WTC11 (cell line): ENCODE measurements at regions not wholly inside any gene's neighbourhood (a gene's known extent, or its start where the extent isn't known, plus 50 kb on each side); places are given as distances from the start of the nearest gene placed in this dataset.

Experiments
- ATAC-seq: fragments of 200-7000 bp; cut with Tn5 transposase; 2 replicates; pipeline ENCODE4 v1.10.0; 2021; ENCODE audit warnings: mild to moderate bottlenecking, moderate library complexity
- CTCF ChIA-PET: fragments of 300-600 bp; sonication (Branson Sonifier 250); formaldehyde crosslinking; loops from one replicate; lab custom pipeline; 2021; ENCODE audit warnings: antibody characterized with exemption; lab: Charles Lee
- POLR2A ChIA-PET: fragments of 350-600 bp; sonication (Branson Sonifier 250); formaldehyde crosslinking; loops from one replicate; lab custom pipeline; 2021; ENCODE audit warnings: antibody characterized with exemption; lab: Charles Lee
- DNase-seq: peaks from one replicate; pipeline ENCODE4 v3.0.0; 2021; ENCODE audit warnings: low spot score
- H3K27ac Mint-ChIP-seq: 2 replicates; pipeline ENCODE4 v1.8.0; 2021; ENCODE audit warnings: mixed read lengths
- H3K27me3 Mint-ChIP-seq: 2 replicates; pipeline ENCODE4 v1.8.0; 2021; ENCODE audit warnings: low read depth, mild to moderate bottlenecking, moderate library complexity, mixed read lengths
- H3K36me3 Mint-ChIP-seq: 2 replicates; pipeline ENCODE4 v1.8.0; 2021; ENCODE audit warnings: mixed read lengths
- H3K4me1 Mint-ChIP-seq: 2 replicates; pipeline ENCODE4 v1.8.0; 2022; ENCODE audit warnings: mixed read lengths
- H3K4me3 Mint-ChIP-seq: 2 replicates; pipeline ENCODE4 v1.8.0; 2021; ENCODE audit warnings: mild to moderate bottlenecking, moderate library complexity, mixed read lengths
- H3K9me3 Mint-ChIP-seq: 2 replicates; pipeline ENCODE4 v1.8.0; 2021; ENCODE audit warnings: mixed read lengths
- CREM ChIP-seq: sonication (generic); formaldehyde crosslinking; IDR thresholded peaks from 2 replicates; pipeline ENCODE4 v1.8.1; 2022; ENCODE audit warnings: mild to moderate bottlenecking, missing genetic modification reagents, moderate library complexity
- ELF4 ChIP-seq: sonication (generic); formaldehyde crosslinking; IDR thresholded peaks from 2 replicates; pipeline ENCODE4 v1.8.1; 2022; ENCODE audit warnings: low read depth, mild to moderate bottlenecking, moderate library complexity, missing genetic modification reagents
- EMX1 ChIP-seq: fragments of 250-450 bp; sonication (Bioruptor Pico); IDR thresholded peaks from 2 replicates; pipeline ENCODE4 v1.8.0; 2021; ENCODE audit warnings: mild to moderate bottlenecking
- IRF2 ChIP-seq: sonication (generic); formaldehyde crosslinking; IDR thresholded peaks from 2 replicates; pipeline ENCODE4 v1.8.0; 2022; ENCODE audit warnings: low read depth, missing genetic modification reagents, borderline replicate concordance
- NR1H2 ChIP-seq: sonication (generic); formaldehyde crosslinking; IDR thresholded peaks from 2 replicates; pipeline ENCODE4 v1.9.0; 2021; ENCODE audit warnings: mild to moderate bottlenecking, moderate library complexity, missing genetic modification reagents
- PRRX2 ChIP-seq: fragments of 250-450 bp; sonication (Bioruptor Pico); IDR thresholded peaks from 2 replicates; pipeline ENCODE4 v1.8.0; 2021; ENCODE audit warnings: mild to moderate bottlenecking
- TCF7 ChIP-seq: sonication (generic); formaldehyde crosslinking; IDR thresholded peaks from 2 replicates; pipeline ENCODE4 v1.8.0; 2022; ENCODE audit warnings: mild to moderate bottlenecking, low read depth, missing genetic modification reagents, moderate library complexity
- TEAD4 ChIP-seq: sonication (generic); formaldehyde crosslinking; IDR thresholded peaks from 2 replicates; pipeline ENCODE4 v1.8.0; 2022; ENCODE audit warnings: mild to moderate bottlenecking, missing genetic modification reagents
- TF ChIP-seq, protein P1 (sequence below): fragments of 250-450 bp; sonication (Bioruptor Pico); IDR thresholded peaks from 2 replicates; pipeline ENCODE4 v2.1.2; 2022; ENCODE audit warnings: mild to moderate bottlenecking, moderate library complexity
- TF ChIP-seq, protein P2 (sequence below): sonication (generic); formaldehyde crosslinking; conservative IDR thresholded peaks from 2 replicates; pipeline ENCODE4 v1.8.1; 2023; ENCODE audit warnings: mild to moderate bottlenecking, low read depth, missing genetic modification reagents, moderate library complexity
- TF ChIP-seq, protein P3 (sequence below): sonication (generic); formaldehyde crosslinking; IDR thresholded peaks from 2 replicates; pipeline ENCODE4 v1.8.0; 2023; ENCODE audit warnings: mild to moderate bottlenecking, missing genetic modification reagents
- TF ChIP-seq, protein P4 (sequence below): sonication (generic); formaldehyde crosslinking; IDR thresholded peaks from 2 replicates; pipeline ENCODE4 v1.8.1; 2023; ENCODE audit warnings: mild to moderate bottlenecking, missing genetic modification reagents, moderate library complexity
- TF ChIP-seq, protein P5 (sequence below): sonication (generic); formaldehyde crosslinking; conservative IDR thresholded peaks from 2 replicates; pipeline ENCODE4 v1.8.1; 2022; ENCODE audit warnings: mild to moderate bottlenecking, missing genetic modification reagents
- TF ChIP-seq, protein P6 (sequence below): fragments of 250-450 bp; sonication (Bioruptor Pico); IDR thresholded peaks from 2 replicates; pipeline ENCODE4 v1.9.0; 2021; ENCODE audit warnings: mild to moderate bottlenecking
- TF ChIP-seq, protein P7 (sequence below): sonication (generic); formaldehyde crosslinking; IDR thresholded peaks from 2 replicates; pipeline ENCODE4 v1.8.1; 2023; ENCODE audit warnings: mild to moderate bottlenecking, missing genetic modification reagents, moderate library complexity
- TF ChIP-seq, protein P8 (sequence below): sonication (generic); formaldehyde crosslinking; IDR thresholded peaks from 2 replicates; pipeline ENCODE4 v1.8.1; 2022; ENCODE audit warnings: missing genetic modification reagents, borderline replicate concordance

DNA sequence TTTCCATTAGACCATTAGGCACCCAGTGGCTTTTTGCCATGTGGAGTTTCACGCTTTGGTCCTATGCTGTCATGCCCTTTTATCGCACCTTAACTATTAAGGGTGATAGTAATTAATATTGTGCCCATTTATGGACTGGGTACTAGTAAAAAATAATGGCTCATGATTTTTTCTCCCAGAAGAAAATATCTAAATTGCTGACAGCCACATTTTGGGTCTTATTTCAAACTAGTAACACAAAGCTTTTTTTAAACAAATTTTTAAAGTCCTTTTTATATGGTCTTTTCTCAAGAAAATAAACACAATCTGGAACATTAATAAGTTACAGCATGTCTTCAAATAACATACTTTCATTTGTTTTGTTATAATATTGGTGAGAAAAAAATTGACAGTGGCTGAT, 179.7 kb downstream of the ANKRD7 start:
- Mint-ChIP-seq H3K4me1 (no peaks in the 10 kb centered on the region), H3K9me3 (no peaks in the 10 kb centered on the region), H3K36me3 (no peaks in the 10 kb centered on the region), H3K27me3 (no peaks in the 10 kb centered on the region), H3K27ac (no peak overlapping the region), H3K4me3 (no peak overlapping the region)
- ChIA-PET CTCF (no interaction called here), POLR2A (no interaction called here)
- TF ChIP-seq, protein P1, sequence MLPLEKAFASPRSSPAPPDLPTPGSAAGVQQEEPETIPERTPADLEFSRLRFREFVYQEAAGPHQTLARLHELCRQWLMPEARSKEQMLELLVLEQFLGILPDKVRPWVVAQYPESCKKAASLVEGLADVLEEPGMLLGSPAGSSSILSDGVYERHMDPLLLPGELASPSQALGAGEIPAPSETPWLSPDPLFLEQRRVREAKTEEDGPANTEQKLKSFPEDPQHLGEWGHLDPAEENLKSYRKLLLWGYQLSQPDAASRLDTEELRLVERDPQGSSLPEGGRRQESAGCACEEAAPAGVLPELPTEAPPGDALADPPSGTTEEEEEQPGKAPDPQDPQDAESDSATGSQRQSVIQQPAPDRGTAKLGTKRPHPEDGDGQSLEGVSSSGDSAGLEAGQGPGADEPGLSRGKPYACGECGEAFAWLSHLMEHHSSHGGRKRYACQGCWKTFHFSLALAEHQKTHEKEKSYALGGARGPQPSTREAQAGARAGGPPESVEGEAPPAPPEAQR (CRISPR knock-in tag), result no peak
- no peak for TF ChIP-seq TEAD4
- TF ChIP-seq, protein P2, sequence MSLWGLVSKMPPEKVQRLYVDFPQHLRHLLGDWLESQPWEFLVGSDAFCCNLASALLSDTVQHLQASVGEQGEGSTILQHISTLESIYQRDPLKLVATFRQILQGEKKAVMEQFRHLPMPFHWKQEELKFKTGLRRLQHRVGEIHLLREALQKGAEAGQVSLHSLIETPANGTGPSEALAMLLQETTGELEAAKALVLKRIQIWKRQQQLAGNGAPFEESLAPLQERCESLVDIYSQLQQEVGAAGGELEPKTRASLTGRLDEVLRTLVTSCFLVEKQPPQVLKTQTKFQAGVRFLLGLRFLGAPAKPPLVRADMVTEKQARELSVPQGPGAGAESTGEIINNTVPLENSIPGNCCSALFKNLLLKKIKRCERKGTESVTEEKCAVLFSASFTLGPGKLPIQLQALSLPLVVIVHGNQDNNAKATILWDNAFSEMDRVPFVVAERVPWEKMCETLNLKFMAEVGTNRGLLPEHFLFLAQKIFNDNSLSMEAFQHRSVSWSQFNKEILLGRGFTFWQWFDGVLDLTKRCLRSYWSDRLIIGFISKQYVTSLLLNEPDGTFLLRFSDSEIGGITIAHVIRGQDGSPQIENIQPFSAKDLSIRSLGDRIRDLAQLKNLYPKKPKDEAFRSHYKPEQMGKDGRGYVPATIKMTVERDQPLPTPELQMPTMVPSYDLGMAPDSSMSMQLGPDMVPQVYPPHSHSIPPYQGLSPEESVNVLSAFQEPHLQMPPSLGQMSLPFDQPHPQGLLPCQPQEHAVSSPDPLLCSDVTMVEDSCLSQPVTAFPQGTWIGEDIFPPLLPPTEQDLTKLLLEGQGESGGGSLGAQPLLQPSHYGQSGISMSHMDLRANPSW, result no peak
- TF ChIP-seq CREM (CRISPR knock-in tag), result no peak
- TF ChIP-seq TCF7 (CRISPR knock-in tag), result no peak
- no peak for TF ChIP-seq EMX1 (CRISPR knock-in tag)
- TF ChIP-seq, protein P3, sequence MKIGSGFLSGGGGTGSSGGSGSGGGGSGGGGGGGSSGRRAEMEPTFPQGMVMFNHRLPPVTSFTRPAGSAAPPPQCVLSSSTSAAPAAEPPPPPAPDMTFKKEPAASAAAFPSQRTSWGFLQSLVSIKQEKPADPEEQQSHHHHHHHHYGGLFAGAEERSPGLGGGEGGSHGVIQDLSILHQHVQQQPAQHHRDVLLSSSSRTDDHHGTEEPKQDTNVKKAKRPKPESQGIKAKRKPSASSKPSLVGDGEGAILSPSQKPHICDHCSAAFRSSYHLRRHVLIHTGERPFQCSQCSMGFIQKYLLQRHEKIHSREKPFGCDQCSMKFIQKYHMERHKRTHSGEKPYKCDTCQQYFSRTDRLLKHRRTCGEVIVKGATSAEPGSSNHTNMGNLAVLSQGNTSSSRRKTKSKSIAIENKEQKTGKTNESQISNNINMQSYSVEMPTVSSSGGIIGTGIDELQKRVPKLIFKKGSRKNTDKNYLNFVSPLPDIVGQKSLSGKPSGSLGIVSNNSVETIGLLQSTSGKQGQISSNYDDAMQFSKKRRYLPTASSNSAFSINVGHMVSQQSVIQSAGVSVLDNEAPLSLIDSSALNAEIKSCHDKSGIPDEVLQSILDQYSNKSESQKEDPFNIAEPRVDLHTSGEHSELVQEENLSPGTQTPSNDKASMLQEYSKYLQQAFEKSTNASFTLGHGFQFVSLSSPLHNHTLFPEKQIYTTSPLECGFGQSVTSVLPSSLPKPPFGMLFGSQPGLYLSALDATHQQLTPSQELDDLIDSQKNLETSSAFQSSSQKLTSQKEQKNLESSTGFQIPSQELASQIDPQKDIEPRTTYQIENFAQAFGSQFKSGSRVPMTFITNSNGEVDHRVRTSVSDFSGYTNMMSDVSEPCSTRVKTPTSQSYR (CRISPR knock-in tag), result no peak
- TF ChIP-seq IRF2, result no peak
- no peak for TF ChIP-seq PRRX2 (CRISPR knock-in tag)
- TF ChIP-seq, protein P4, sequence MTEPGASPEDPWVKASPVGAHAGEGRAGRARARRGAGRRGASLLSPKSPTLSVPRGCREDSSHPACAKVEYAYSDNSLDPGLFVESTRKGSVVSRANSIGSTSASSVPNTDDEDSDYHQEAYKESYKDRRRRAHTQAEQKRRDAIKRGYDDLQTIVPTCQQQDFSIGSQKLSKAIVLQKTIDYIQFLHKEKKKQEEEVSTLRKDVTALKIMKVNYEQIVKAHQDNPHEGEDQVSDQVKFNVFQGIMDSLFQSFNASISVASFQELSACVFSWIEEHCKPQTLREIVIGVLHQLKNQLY, result no peak
- TF ChIP-seq, protein P5, sequence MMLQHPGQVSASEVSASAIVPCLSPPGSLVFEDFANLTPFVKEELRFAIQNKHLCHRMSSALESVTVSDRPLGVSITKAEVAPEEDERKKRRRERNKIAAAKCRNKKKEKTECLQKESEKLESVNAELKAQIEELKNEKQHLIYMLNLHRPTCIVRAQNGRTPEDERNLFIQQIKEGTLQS, result no peak
- no peak for TF ChIP-seq ELF4 (CRISPR knock-in tag)
- TF ChIP-seq, protein P6, sequence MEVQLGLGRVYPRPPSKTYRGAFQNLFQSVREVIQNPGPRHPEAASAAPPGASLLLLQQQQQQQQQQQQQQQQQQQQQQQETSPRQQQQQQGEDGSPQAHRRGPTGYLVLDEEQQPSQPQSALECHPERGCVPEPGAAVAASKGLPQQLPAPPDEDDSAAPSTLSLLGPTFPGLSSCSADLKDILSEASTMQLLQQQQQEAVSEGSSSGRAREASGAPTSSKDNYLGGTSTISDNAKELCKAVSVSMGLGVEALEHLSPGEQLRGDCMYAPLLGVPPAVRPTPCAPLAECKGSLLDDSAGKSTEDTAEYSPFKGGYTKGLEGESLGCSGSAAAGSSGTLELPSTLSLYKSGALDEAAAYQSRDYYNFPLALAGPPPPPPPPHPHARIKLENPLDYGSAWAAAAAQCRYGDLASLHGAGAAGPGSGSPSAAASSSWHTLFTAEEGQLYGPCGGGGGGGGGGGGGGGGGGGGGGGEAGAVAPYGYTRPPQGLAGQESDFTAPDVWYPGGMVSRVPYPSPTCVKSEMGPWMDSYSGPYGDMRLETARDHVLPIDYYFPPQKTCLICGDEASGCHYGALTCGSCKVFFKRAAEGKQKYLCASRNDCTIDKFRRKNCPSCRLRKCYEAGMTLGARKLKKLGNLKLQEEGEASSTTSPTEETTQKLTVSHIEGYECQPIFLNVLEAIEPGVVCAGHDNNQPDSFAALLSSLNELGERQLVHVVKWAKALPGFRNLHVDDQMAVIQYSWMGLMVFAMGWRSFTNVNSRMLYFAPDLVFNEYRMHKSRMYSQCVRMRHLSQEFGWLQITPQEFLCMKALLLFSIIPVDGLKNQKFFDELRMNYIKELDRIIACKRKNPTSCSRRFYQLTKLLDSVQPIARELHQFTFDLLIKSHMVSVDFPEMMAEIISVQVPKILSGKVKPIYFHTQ (CRISPR knock-in tag), result no peak
- DNase-seq, result no peak
- no peak for ATAC-seq

DNA sequence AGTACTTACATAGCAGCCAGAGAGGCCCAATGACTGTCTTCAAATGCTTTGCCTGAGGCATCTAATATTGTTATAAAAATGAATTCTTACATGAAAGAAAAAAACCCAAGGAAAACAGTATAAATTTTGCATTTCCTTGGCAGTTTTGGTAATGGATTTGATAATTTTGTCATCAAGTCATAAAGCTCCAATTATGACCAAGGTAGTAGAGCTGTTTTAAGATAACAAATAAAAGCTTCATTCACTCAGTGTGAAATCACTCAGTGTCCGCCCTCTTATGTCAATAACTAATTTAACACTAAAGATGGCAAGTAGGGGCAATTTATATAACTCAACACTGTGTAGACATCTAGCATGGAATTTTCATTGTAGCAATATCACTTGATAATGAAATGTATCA, 193.9 kb downstream of the ANKRD7 start:
- H3K4me3 Mint-ChIP-seq, result no peak overlapping the region
- peaks cover 6% of the 10 kb centered on the region; the same call in 1 of the 2 replicates for H3K4me1 Mint-ChIP-seq
- no peak for TF ChIP-seq NR1H2 (CRISPR knock-in tag)
- TF ChIP-seq, protein P7, sequence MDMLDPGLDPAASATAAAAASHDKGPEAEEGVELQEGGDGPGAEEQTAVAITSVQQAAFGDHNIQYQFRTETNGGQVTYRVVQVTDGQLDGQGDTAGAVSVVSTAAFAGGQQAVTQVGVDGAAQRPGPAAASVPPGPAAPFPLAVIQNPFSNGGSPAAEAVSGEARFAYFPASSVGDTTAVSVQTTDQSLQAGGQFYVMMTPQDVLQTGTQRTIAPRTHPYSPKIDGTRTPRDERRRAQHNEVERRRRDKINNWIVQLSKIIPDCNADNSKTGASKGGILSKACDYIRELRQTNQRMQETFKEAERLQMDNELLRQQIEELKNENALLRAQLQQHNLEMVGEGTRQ (CRISPR knock-in tag), result no peak
- TF ChIP-seq, protein P8, sequence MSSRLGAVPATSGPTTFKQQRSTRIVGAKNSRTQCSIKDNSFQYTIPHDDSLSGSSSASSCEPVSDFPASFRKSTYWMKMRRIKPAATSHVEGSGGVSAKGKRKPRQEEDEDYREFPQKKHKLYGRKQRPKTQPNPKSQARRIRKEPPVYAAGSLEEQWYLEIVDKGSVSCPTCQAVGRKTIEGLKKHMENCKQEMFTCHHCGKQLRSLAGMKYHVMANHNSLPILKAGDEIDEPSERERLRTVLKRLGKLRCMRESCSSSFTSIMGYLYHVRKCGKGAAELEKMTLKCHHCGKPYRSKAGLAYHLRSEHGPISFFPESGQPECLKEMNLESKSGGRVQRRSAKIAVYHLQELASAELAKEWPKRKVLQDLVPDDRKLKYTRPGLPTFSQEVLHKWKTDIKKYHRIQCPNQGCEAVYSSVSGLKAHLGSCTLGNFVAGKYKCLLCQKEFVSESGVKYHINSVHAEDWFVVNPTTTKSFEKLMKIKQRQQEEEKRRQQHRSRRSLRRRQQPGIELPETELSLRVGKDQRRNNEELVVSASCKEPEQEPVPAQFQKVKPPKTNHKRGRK, result no peak
- H3K27me3 Mint-ChIP-seq, result no peaks in the 10 kb centered on the region
- no peak overlapping the region for H3K27ac Mint-ChIP-seq
- no peaks in the 10 kb centered on the region for H3K9me3 Mint-ChIP-seq
- POLR2A ChIA-PET, result no interaction called here
- CTCF ChIA-PET, result no interaction called here
- H3K36me3 Mint-ChIP-seq, result no peaks in the 10 kb centered on the region
- ATAC-seq (no peak), DNase-seq (no peak)
